ENCODE measurements at regions not wholly inside any gene's neighbourhood (a gene's known extent, or its start where the extent isn't known, plus 50 kb on each side); places are given as distances from the start of the nearest gene placed in this dataset.

DNA sequence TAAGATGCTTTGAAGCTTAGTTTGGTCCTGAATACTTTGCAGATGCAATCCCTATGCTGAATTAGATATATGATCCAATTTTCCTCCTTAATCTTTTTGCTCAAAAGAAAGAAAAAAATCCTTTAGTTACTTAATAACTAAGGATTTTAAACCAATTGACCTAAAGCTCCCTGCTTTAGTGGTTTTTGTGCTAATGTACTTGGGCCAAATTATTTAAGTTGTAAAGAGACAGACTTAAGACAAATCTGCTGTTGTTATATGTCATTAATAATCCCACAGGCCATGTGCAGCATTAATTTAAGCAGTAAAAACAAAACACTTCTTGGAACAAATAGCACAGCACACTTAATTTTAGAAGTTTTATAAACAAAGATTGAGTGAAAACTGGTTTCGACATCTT is 776.1 kb upstream of the SEMA6D start:
- TF ChIP-seq NR2C1 (IDR thresholded peaks at IDR 0.05): no peak
- TF ChIP-seq SIX5 (IDR thresholded peaks at IDR 0.05; ENCODE audit: low read depth, low read length, severe bottlenecking): no peak
- TF ChIP-seq, protein P1, sequence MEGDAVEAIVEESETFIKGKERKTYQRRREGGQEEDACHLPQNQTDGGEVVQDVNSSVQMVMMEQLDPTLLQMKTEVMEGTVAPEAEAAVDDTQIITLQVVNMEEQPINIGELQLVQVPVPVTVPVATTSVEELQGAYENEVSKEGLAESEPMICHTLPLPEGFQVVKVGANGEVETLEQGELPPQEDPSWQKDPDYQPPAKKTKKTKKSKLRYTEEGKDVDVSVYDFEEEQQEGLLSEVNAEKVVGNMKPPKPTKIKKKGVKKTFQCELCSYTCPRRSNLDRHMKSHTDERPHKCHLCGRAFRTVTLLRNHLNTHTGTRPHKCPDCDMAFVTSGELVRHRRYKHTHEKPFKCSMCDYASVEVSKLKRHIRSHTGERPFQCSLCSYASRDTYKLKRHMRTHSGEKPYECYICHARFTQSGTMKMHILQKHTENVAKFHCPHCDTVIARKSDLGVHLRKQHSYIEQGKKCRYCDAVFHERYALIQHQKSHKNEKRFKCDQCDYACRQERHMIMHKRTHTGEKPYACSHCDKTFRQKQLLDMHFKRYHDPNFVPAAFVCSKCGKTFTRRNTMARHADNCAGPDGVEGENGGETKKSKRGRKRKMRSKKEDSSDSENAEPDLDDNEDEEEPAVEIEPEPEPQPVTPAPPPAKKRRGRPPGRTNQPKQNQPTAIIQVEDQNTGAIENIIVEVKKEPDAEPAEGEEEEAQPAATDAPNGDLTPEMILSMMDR (IDR thresholded peaks at IDR 0.05 in 2 of 3, conservative IDR thresholded peaks at IDR 0.05 in 1 of 3; ENCODE audit: control insufficient read depth in 2 of 3, extremely low read depth in 1 of 3, insufficient read depth in 1 of 3, low read depth in 3 of 3, low read length in 3 of 3): no peak
- TF ChIP-seq, protein P2, sequence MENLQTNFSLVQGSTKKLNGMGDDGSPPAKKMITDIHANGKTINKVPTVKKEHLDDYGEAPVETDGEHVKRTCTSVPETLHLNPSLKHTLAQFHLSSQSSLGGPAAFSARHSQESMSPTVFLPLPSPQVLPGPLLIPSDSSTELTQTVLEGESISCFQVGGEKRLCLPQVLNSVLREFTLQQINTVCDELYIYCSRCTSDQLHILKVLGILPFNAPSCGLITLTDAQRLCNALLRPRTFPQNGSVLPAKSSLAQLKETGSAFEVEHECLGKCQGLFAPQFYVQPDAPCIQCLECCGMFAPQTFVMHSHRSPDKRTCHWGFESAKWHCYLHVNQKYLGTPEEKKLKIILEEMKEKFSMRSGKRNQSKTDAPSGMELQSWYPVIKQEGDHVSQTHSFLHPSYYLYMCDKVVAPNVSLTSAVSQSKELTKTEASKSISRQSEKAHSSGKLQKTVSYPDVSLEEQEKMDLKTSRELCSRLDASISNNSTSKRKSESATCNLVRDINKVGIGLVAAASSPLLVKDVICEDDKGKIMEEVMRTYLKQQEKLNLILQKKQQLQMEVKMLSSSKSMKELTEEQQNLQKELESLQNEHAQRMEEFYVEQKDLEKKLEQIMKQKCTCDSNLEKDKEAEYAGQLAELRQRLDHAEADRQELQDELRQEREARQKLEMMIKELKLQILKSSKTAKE (IDR thresholded peaks at IDR 0.05; ENCODE audit: low read depth, poor library complexity, severe bottlenecking): no peak
- no peak for TF ChIP-seq SMARCA5 (IDR thresholded peaks at IDR 0.05)
- no peak for TF ChIP-seq FOS (IDR thresholded peaks at IDR 0.05; ENCODE audit: borderline replicate concordance, extremely low read depth, insufficient read length)
- no peak for TF ChIP-seq EP300 (IDR thresholded peaks at IDR 0.05; ENCODE audit: borderline replicate concordance in 1 of 2, control insufficient read depth in 1 of 2, low read depth in 2 of 2, low read length in 2 of 2)
- TF ChIP-seq RBBP5 (conservative IDR thresholded peaks at IDR 0.05): no peak
- no peak for TF ChIP-seq EGR1 (IDR thresholded peaks at IDR 0.05; ENCODE audit: borderline replicate concordance in 1 of 2, low read depth in 2 of 2, low read length in 2 of 2)
- TF ChIP-seq GATAD2B (conservative IDR thresholded peaks at IDR 0.05; ENCODE audit: low read depth): no peak

Data from GM12878 (cell line).